ENCODE measurements at regions not wholly inside any gene's neighbourhood (a gene's known extent, or its start where the extent isn't known, plus 50 kb on each side); places are given as distances from the start of the nearest gene placed in this dataset.

GRCh38 chr17:68197091-68197996 lies 50.5 kb upstream of the AMZ2 start:
- ChIA-PET CTCF (no interaction called here), POLR2A (ENCODE audit: unreplicated experiment) (interaction anchor here (0.6 kb wide), 1 partner anchor 741 kb away, joined by 3 read pairs; no protein-coding TSS in a partner anchor)
- TF ChIP-seq CTCF (conservative IDR thresholded peaks at IDR 0.05; ENCODE audit: low read depth, low read length) (no peak), EZH2 (IDR thresholded peaks at IDR 0.05; ENCODE audit: low read length, unreplicated experiment) (no peak), EZH2phosphoT487 (IDR thresholded peaks at IDR 0.05; ENCODE audit: borderline replicate concordance, low read length) (no peak)
- BruUV-seq (replicated peaks): no TSS peak
- Histone ChIP-seq H3F3A (ENCODE audit: low read length, unreplicated experiment) (no peaks in the 10 kb centered on the region), H2AFZ (ENCODE audit: low read length) (peak overlapping the region; percentile 75), H3K4me3 (ENCODE audit: low read length) (peak overlapping the region; percentile 60), H3K27ac (ENCODE audit: low read length) (no peak overlapping the region), H3K9ac (ENCODE audit: low read length) (no peak overlapping the region), H3K79me2 (ENCODE audit: low read length) (no peaks in the 10 kb centered on the region), H3K9me2 (replicated peaks; ENCODE audit: low read length) (no peaks in the 10 kb centered on the region), H3K4me2 (ENCODE audit: low read length) (peak overlapping the region; percentile 82), H3K9me3 (ENCODE audit: low read length) (no peaks in the 10 kb centered on the region), H4K20me1 (ENCODE audit: low read length) (no peaks in the 10 kb centered on the region), H3K27me3 (ENCODE audit: low read length) (peaks cover 56% of the 10 kb centered on the region), H3K4me1 (ENCODE audit: insufficient read depth, low read length) (peaks cover 28% of the 10 kb centered on the region), H3K36me3 (ENCODE audit: low read depth, low read length) (no peaks in the 10 kb centered on the region)
- DNase-seq: peak; percentile 37
- peak; percentile 7; the same call in 1 of the 2 replicates for ATAC-seq
- intact Hi-C loops (cut with micrococcal nuclease): loop anchor here (10.0 kb wide), 1 partner anchor 133 kb away; no protein-coding TSS in a partner anchor

- peak overlapping the region; percentile 60 for H3K4me3 ChIP-seq (ENCODE audit: low read length)
- H3K79me2 ChIP-seq (ENCODE audit: low read length): no peaks in the 10 kb centered on the region
- peak; percentile 79 for DNase-seq
- ATAC-seq: peak; percentile 14
- H2AFZ ChIP-seq (ENCODE audit: low read length): peak overlapping the region; percentile 75; the same call in 1 of the 2 replicates
- H3K9me3 ChIP-seq (ENCODE audit: low read length): no peaks in the 10 kb centered on the region
- no peak overlapping the region for H3K27ac ChIP-seq (ENCODE audit: low read length)
- no TSS peak for BruUV-seq (replicated peaks)
- peaks cover 53% of the 10 kb centered on the region for H3K27me3 ChIP-seq (ENCODE audit: low read length)
- ChIA-PET POLR2A (ENCODE audit: unreplicated experiment) (no interaction called here), CTCF (no interaction called here)
- H3K4me1 ChIP-seq (ENCODE audit: insufficient read depth, low read length): peaks cover 28% of the 10 kb centered on the region
- no peaks in the 10 kb centered on the region for H3K36me3 ChIP-seq (ENCODE audit: low read depth, low read length)
- intact Hi-C loops (cut with micrococcal nuclease): loop anchor here (10.0 kb wide), 1 partner anchor 133 kb away; no protein-coding TSS in a partner anchor
- no peaks in the 10 kb centered on the region for H3F3A ChIP-seq (ENCODE audit: low read length, unreplicated experiment)
- no peaks in the 10 kb centered on the region for H3K9me2 ChIP-seq (replicated peaks; ENCODE audit: low read length)
- no peak overlapping the region for H3K9ac ChIP-seq (ENCODE audit: low read length)
- H3K4me2 ChIP-seq (ENCODE audit: low read length): peak overlapping the region; percentile 86
- no peaks in the 10 kb centered on the region for H4K20me1 ChIP-seq (ENCODE audit: low read length)
- TF ChIP-seq CTCF (conservative IDR thresholded peaks at IDR 0.05; ENCODE audit: low read depth, low read length) (no peak), EZH2 (IDR thresholded peaks at IDR 0.05; ENCODE audit: low read length, unreplicated experiment) (no peak), EZH2phosphoT487 (IDR thresholded peaks at IDR 0.05; ENCODE audit: borderline replicate concordance, low read length) (no peak)
Measured at GRCh38 chr17:68197997-68198930, 49.6 kb upstream of the AMZ2 start.
